Right lobe of liver (tissue), 6 donors: ENCODE measurements at regions not wholly inside any gene's neighbourhood (a gene's known extent, or its start where the extent isn't known, plus 50 kb on each side); places are given as distances from the start of the nearest gene placed in this dataset.
A peak's percentile ranks its signal among the peaks of the same experiment; 100 is the strongest.

Experiments
- ATAC-seq, 4 donors: fragments of 200-7000 bp; cut with Tn5 transposase; one replicate each; pipeline ENCODE4 v1.9.1; 2020; ENCODE audit warnings: mild to moderate bottlenecking in 4 of 4, moderate library complexity in 4 of 4
- DNase-seq, 3 donors: peaks; one replicate each; pipeline ENCODE4 v3.0.0-alpha.2; 2020
- H3K27ac ChIP-seq, 3 donors: fragments of 200-600 bp; one replicate each; pipeline ENCODE4 v1.8.0; 2022
- H3K27me3 ChIP-seq, 2 donors: fragments of 200-600 bp; one replicate each; pipeline ENCODE4 v1.8.0; 2022
- H3K36me3 ChIP-seq, 4 donors: fragments of 200-600 bp; sonication (generic) in 1 of 4; one replicate each; pipeline versions ENCODE4 v1.5.1 to v1.8.0; 2017 to 2022; ENCODE audit warnings: control low read depth in 1 of 4
- H3K4me1 ChIP-seq, 4 donors: fragments of 200-600 bp; sonication (generic) in 1 of 4; one replicate each; pipeline versions ENCODE4 v1.5.1 to v1.8.0; 2017 to 2022; ENCODE audit warnings: control low read depth in 1 of 4
- H3K4me3 ChIP-seq, 3 donors: fragments of 200-600 bp; one replicate each; pipeline ENCODE4 v1.8.0; 2022
- H3K9me3 ChIP-seq, 4 donors: fragments of 200-600 bp; sonication (generic) in 1 of 4; one replicate each; pipeline versions ENCODE4 v1.5.1 to v1.8.0; 2017 to 2022; ENCODE audit warnings: control low read depth in 1 of 4
- POLR2A ChIP-seq: fragments of 450-650 bp; IDR thresholded peaks from one replicate; pipeline ENCODE4 v1.6.1; 2017; ENCODE audit warnings: antibody characterized with exemption, mild to moderate bottlenecking
- WGBS: methylation state at CpG from one replicate; pipeline ENCODE4 v1.1.6; 2018; ENCODE audit warnings: low coverage, low lambda C conversion rate; ENCODE audit not compliant: insufficient coverage; ENCODE audit errors: missing lambda C conversion rate; 5-methylcytosine and 5-hydroxymethylcytosine counted together
- intact Hi-C, 2 donors: fragments of 100-400 bp; cut with DNase I; formaldehyde crosslinking; loops; one replicate each; pipeline versions ENCODE4 v1.11.2 to v1.14.1; 2022
- TF ChIP-seq, protein P1 (sequence below), 4 donors: fragments of 200-600 bp in 3 of 4; fragments of 450-650 bp in 1 of 4; IDR thresholded peaks; one replicate each; pipeline versions ENCODE4 v1.5.1 to v1.8.0; 2016 to 2022; ENCODE audit warnings: antibody characterized with exemption in 4 of 4, mild to moderate bottlenecking in 2 of 4
- donor health status: DM: no; HTN: yes; CAD: no.
- donor health status: DM: no; HTN: no; CAD: no.
- donor health status: DM: no; HTN: no; CAD: no.
- donor health status: DM: no; HTN: yes; CAD: no.
- donor health status: DM: no; HTN: yes; CAD: no.

DNA sequence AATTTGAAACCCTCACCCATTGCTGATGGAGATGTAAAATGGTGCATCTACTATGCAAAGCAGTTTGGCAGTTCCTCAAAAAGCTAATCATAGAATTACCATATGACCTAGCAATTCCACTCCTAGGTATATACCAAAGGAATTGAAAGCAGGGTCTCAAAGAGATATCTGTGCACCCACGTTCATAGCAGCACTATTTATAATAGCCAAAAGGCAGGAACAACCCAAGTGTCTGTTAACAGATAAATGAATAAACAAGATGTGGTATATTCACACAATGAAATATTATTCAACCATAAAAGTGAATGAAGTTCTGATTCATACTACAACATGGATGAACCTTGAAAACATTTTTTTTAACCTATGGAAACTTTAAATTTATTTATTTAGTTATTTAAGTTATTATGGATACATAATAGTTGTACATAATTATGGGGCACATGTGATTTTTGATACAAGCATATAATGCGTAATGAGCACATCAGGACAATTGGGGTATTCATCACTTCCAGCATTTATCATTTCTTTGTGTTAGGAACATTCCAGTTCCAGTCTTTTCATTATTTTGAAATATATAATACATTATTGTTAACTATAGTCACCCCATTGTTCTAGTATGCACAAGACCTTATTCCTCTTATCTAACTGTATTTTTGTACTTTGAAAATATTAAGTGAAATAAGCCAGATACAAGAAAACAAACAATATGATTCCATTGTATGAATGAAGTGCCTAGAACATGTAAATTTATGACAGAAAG, 205.6 kb upstream of the CNKSR2 start:
- 40% methylated on average over 2 of the region's 2 CpGs for WGBS
- intact Hi-C loops = no loop called here
- no peaks in the 10 kb centered on the region for H3K4me1 ChIP-seq
- H3K4me3 ChIP-seq = no peak overlapping the region
- no peak overlapping the region for H3K27ac ChIP-seq
- no peak for TF ChIP-seq POLR2A
- TF ChIP-seq, protein P1, sequence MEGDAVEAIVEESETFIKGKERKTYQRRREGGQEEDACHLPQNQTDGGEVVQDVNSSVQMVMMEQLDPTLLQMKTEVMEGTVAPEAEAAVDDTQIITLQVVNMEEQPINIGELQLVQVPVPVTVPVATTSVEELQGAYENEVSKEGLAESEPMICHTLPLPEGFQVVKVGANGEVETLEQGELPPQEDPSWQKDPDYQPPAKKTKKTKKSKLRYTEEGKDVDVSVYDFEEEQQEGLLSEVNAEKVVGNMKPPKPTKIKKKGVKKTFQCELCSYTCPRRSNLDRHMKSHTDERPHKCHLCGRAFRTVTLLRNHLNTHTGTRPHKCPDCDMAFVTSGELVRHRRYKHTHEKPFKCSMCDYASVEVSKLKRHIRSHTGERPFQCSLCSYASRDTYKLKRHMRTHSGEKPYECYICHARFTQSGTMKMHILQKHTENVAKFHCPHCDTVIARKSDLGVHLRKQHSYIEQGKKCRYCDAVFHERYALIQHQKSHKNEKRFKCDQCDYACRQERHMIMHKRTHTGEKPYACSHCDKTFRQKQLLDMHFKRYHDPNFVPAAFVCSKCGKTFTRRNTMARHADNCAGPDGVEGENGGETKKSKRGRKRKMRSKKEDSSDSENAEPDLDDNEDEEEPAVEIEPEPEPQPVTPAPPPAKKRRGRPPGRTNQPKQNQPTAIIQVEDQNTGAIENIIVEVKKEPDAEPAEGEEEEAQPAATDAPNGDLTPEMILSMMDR (IDR thresholded peaks at IDR 0.05) = no peak
- no peaks in the 10 kb centered on the region for H3K27me3 ChIP-seq
- DNase-seq (no peak), ATAC-seq (no peak)
- H3K9me3 ChIP-seq = no peaks in the 10 kb centered on the region
- no peaks in the 10 kb centered on the region for H3K36me3 ChIP-seq

DNA sequence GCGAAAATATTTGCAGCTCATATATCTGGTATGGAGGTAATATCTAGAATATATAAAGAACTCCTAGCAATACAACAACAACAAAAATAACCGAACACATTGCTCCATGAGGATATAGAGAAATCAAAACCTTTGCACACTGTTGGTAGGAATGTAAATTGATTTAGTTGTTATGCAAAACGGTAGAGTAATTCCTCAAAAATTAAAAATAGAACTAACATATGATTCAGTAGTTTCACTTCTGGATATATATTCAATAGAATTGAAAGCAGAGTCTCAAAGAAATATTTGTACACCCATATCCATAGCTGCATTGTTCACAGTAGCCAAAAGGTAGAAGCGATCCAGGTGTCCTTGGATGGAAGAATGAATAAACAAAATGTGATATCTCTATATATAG, 203.0 kb upstream of the CNKSR2 start:
- ATAC-seq = no peak
- Histone ChIP-seq H3K36me3 (no peaks in the 10 kb centered on the region), H3K27me3 (no peaks in the 10 kb centered on the region), H3K9me3 (no peaks in the 10 kb centered on the region), H3K4me1 (no peaks in the 10 kb centered on the region), H3K27ac (no peak overlapping the region), H3K4me3 (no peak overlapping the region)
- intact Hi-C loops = no loop called here
- 43% methylated on average over 4 of the region's 4 CpGs for whole genome bisulfite sequencing
- DNase-seq = no peak
- TF ChIP-seq, protein P1 (IDR thresholded peaks at IDR 0.05) = no peak
- TF ChIP-seq POLR2A = no peak

DNA sequence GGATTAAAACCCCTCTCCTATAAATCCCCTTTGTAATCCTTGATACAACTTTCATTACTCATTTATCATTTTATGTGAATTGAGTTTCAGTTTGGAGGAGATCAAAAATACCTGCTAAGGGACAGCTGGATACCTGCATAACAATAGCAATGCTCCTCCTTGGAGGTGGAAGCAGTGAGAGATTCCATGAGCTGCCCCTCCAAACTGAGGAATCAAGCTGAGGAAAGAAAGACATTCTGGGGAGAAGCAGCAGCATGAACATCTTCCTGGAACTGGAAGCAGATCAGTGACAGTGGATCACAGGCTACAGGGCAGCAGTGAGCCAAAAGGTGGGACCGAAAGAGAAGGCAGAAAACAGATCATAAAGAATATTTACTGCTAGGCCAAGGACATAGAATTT, 199.8 kb upstream of the CNKSR2 start:
- DNase-seq = no peak
- TF ChIP-seq, protein P1 (IDR thresholded peaks at IDR 0.05) = no peak
- TF ChIP-seq POLR2A = no peak

DNA sequence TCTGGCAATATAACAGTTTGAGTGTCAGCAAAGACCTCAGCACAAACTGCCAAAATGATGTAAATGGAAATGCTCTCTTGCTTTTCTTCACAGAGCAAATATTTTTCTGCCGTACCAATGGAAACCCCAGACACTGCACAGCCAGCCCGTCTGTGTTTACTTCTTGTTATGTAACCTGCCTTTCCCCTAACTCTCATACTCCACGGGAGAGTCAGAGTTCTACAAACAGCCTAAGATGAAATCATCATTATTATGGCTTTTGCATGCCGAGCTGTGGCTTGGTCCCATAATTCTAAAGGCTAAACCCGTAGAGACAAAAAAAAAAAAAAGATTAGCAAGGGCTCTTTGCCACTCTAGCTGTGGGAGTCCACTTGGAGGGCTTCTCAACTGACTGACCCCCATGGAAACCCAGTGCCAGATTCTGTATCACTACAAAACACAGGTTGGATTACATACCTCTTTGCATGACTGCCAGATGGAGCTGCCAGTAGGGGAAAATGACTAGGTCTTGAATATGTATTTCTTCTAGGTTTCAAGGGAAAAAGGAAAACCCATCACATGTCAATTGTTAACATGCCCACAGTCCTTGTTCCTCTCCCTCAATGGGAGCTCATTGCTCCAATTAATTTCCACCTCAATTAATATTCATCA, 197.2 kb upstream of the CNKSR2 start:
- ATAC-seq (peak in 2 of 4 donors; percentile 23 to 48), DNase-seq (no peak)
- 22% methylated on average over 5 of the region's 5 CpGs for WGBS
- Histone ChIP-seq H3K4me1 (no peaks in the 10 kb centered on the region), H3K27ac (no peak overlapping the region), H3K4me3 (no peak overlapping the region), H3K36me3 (no peaks in the 10 kb centered on the region), H3K9me3 (no peaks in the 10 kb centered on the region), H3K27me3 (no peaks in the 10 kb centered on the region)
- intact Hi-C loops = no loop called here
- TF ChIP-seq, protein P1 (IDR thresholded peaks at IDR 0.05) = no peak
- TF ChIP-seq POLR2A = no peak

More for the DNA sequence above, 199.8 kb upstream of the CNKSR2 start:
- no peaks in the 10 kb centered on the region for H3K27me3 ChIP-seq
- H3K9me3 ChIP-seq = no peaks in the 10 kb centered on the region
- no peaks in the 10 kb centered on the region for H3K4me1 ChIP-seq
- no peak overlapping the region for H3K4me3 ChIP-seq
- no peak for ATAC-seq
- H3K36me3 ChIP-seq = no peaks in the 10 kb centered on the region
- intact Hi-C loops = no loop called here
- no peak overlapping the region for H3K27ac ChIP-seq
- WGBS = 31% methylated on average over 1 of the region's 1 CpG
